Activated naive CD8-positive, alpha-beta T cell treated with anti-CD3 and anti-CD28 coated beads for 36 hours (primary cell): ENCODE measurements at regions not wholly inside any gene's neighbourhood (a gene's known extent, or its start where the extent isn't known, plus 50 kb on each side); places are given as distances from the start of the nearest gene placed in this dataset.

Experiments used
- DNase-seq: peaks from one replicate; pipeline ENCODE4 v3.0.0; 2021
- H3K27ac Mint-ChIP-seq: one replicate; pipeline ENCODE4 v1.8.0; 2022; ENCODE audit warnings: mild to moderate bottlenecking, moderate library complexity, mixed read lengths
- H3K27me3 Mint-ChIP-seq: one replicate; pipeline ENCODE4 v1.8.0; 2022; ENCODE audit warnings: mild to moderate bottlenecking, mixed read lengths
- H3K36me3 Mint-ChIP-seq: one replicate; pipeline ENCODE4 v1.8.0; 2021; ENCODE audit warnings: mild to moderate bottlenecking, mixed read lengths
- H3K4me1 Mint-ChIP-seq: one replicate; pipeline ENCODE4 v1.8.0; 2021; ENCODE audit warnings: mixed read lengths
- H3K4me3 Mint-ChIP-seq: one replicate; pipeline ENCODE4 v1.8.0; 2022; ENCODE audit warnings: mild to moderate bottlenecking, moderate library complexity, mixed read lengths
- H3K9me3 Mint-ChIP-seq: one replicate; pipeline ENCODE4 v1.8.0; 2022; ENCODE audit warnings: mixed read lengths

- H3K9me3 Mint-ChIP-seq = peaks cover 6% of the 10 kb centered on the region
- no peaks in the 10 kb centered on the region for H3K36me3 Mint-ChIP-seq
- no peak overlapping the region for H3K27ac Mint-ChIP-seq
- no peaks in the 10 kb centered on the region for H3K4me1 Mint-ChIP-seq
- DNase-seq = no peak
- no peaks in the 10 kb centered on the region for H3K27me3 Mint-ChIP-seq
- H3K4me3 Mint-ChIP-seq = no peak overlapping the region
These were observed 665.5 kb upstream of the CNTNAP5 start for GRCh38 chr2:123359636-123360035.

GRCh38 chr2:123362671-123363440 is 662.2 kb upstream of the CNTNAP5 start:
- DNase-seq = no peak
- H3K4me3 Mint-ChIP-seq = no peak overlapping the region
- H3K9me3 Mint-ChIP-seq = peaks cover 6% of the 10 kb centered on the region
- H3K4me1 Mint-ChIP-seq = no peaks in the 10 kb centered on the region
- no peaks in the 10 kb centered on the region for H3K36me3 Mint-ChIP-seq
- no peaks in the 10 kb centered on the region for H3K27me3 Mint-ChIP-seq
- no peak overlapping the region for H3K27ac Mint-ChIP-seq

DNA sequence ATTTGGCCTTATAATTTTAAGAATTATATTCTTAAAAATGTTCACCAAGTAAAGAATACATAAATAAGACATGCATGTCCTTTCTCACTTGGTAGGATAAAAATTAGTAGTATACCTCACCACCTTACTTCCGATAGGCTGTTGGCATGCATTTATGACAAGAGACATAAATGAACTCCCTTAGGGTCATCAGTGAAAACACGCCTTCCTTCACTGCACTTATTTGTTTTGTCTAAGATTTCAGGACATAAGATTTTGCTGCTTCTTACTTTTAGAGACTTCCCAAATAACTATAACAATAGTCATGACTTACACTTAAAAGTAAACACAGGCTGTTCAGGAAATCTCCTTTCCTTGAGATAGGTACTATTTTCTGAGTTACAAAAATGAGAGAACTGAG is 661.3 kb upstream of the CNTNAP5 start:
- Mint-ChIP-seq H3K36me3 (no peaks in the 10 kb centered on the region), H3K9me3 (peaks cover 6% of the 10 kb centered on the region), H3K4me3 (no peak overlapping the region), H3K27me3 (no peaks in the 10 kb centered on the region), H3K4me1 (no peaks in the 10 kb centered on the region), H3K27ac (no peak overlapping the region)
- DNase-seq = no peak

- H3K36me3 Mint-ChIP-seq = no peaks in the 10 kb centered on the region
- no peak overlapping the region for H3K27ac Mint-ChIP-seq
These were observed 660.7 kb upstream of the CNTNAP5 start for GRCh38 chr2:123364243-123364896.

DNA sequence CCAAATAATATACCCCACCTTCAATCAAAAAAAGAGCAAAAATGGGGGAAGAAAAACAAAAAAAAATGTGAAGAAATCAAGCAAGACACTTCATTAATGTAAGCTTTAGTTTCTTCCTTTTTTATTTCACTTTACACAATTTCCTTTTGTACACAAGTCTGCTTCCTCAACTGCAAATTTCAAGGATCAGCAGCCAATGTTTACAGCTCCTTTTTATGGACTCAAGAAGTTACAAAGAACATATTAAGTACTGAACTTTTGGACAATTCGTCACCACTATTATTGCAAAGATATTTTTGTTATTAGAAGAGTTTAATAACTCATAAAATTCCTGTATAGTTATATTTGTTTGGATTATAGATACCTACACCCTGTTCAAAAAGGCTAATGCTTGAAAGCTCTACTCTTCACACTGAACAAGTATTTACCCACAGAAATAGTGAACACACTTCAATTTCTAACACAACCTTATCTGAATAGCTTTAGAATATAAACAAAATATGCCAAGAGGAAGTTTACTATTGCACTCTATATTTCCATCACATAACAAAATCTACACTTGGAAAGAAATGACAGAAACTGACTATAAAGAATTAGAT is 658.7 kb upstream of the CNTNAP5 start:
- no peaks in the 10 kb centered on the region for H3K4me1 Mint-ChIP-seq
- no peaks in the 10 kb centered on the region for H3K27me3 Mint-ChIP-seq
- H3K27ac Mint-ChIP-seq = no peak overlapping the region
- no peak overlapping the region for H3K4me3 Mint-ChIP-seq
- no peak for DNase-seq
- H3K9me3 Mint-ChIP-seq = peaks cover 14% of the 10 kb centered on the region
- H3K36me3 Mint-ChIP-seq = no peaks in the 10 kb centered on the region

More at GRCh38 chr2:123364243-123364896, 660.7 kb upstream of the CNTNAP5 start:
- DNase-seq = no peak
- no peaks in the 10 kb centered on the region for H3K4me1 Mint-ChIP-seq
- H3K9me3 Mint-ChIP-seq = peaks cover 6% of the 10 kb centered on the region
- H3K27me3 Mint-ChIP-seq = no peaks in the 10 kb centered on the region
- H3K4me3 Mint-ChIP-seq = no peak overlapping the region

DNA sequence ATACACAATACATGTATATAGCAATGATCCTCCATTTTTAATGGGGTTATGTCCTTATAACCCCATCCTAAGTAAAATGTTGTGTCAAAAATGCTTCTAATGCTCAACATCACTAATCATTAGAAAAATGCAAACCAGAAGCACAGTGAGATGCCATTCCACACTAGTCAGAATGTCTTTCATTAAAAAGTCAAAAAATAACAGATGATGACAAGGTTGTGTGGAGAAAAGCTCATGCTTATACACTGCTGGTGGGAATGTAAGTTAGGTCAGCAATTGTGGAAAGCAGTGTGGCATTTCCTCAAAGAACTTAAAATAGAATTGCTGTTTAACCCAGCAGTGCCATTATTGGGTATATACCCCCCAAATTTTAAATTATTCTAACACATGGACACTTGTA is 654.9 kb upstream of the CNTNAP5 start:
- H3K9me3 Mint-ChIP-seq = peaks cover 14% of the 10 kb centered on the region
- H3K27ac Mint-ChIP-seq = no peak overlapping the region
- H3K4me3 Mint-ChIP-seq = no peak overlapping the region
- no peaks in the 10 kb centered on the region for H3K27me3 Mint-ChIP-seq
- no peaks in the 10 kb centered on the region for H3K4me1 Mint-ChIP-seq
- DNase-seq = no peak
- H3K36me3 Mint-ChIP-seq = no peaks in the 10 kb centered on the region

- Mint-ChIP-seq H3K4me1 (no peaks in the 10 kb centered on the region), H3K27me3 (no peaks in the 10 kb centered on the region), H3K9me3 (peaks cover 15% of the 10 kb centered on the region), H3K27ac (no peak overlapping the region), H3K36me3 (no peaks in the 10 kb centered on the region), H3K4me3 (no peak overlapping the region)
- no peak for DNase-seq
These were observed 653.6 kb upstream of the CNTNAP5 start for GRCh38 chr2:123371535-123371934.

DNA sequence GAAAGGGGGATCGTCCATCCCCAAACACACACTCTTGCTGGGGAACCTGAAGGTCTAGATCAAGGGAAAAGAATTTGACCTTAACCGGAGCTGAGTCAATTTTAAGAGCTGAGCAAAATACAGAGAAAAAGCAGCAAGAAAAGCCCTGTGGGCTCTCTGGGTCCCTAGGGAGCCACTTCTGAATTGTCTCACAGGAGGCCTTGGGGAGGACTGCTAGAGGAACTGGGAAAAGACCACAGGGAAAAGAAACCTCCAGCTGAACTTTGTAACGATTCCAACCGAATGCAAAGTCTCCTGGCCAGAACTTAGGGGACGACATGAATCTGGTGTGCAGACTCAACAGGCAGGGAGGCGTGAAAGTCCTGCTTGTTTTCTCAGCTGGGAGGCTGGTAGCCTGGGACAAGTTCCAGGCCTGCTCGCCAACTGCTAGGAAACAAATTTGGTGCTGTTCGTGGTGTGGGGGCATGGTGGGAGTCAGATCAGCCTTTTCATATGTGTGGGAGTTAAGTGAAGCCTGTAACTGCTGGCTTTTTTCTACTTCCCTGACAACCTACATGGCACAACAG is 644.6 kb upstream of the CNTNAP5 start:
- no peak for DNase-seq
- no peak overlapping the region for H3K4me3 Mint-ChIP-seq
- no peaks in the 10 kb centered on the region for H3K4me1 Mint-ChIP-seq
- H3K36me3 Mint-ChIP-seq = no peaks in the 10 kb centered on the region
- no peak overlapping the region for H3K27ac Mint-ChIP-seq
- H3K9me3 Mint-ChIP-seq = peaks cover 24% of the 10 kb centered on the region
- no peaks in the 10 kb centered on the region for H3K27me3 Mint-ChIP-seq

DNA sequence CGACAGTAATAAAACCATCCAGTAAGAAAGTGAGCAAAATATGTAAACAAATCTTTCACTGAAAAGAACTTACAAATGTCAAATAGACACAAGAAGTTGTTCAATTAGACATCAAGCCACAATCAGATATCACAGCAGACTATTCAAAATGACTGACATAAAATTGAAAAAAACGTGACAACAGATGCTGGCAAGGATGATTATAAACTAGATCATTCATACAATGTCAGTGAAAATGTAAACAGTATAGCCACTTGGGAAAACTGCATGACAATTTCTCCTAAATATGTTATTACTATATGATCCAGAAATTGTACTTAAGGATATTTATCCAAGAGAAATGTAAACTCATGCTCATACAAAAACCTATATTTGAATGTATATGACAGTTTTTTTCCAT is 609.4 kb upstream of the CNTNAP5 start:
- DNase-seq = no peak
- H3K4me1 Mint-ChIP-seq = no peaks in the 10 kb centered on the region
- peaks cover 6% of the 10 kb centered on the region for H3K9me3 Mint-ChIP-seq
- no peaks in the 10 kb centered on the region for H3K27me3 Mint-ChIP-seq
- no peaks in the 10 kb centered on the region for H3K36me3 Mint-ChIP-seq
- H3K4me3 Mint-ChIP-seq = no peak overlapping the region
- H3K27ac Mint-ChIP-seq = no peak overlapping the region

- Mint-ChIP-seq H3K9me3 (peaks cover 7% of the 10 kb centered on the region), H3K4me3 (no peak overlapping the region), H3K27me3 (no peaks in the 10 kb centered on the region), H3K4me1 (no peaks in the 10 kb centered on the region), H3K36me3 (no peaks in the 10 kb centered on the region), H3K27ac (no peak overlapping the region)
- no peak for DNase-seq
These were observed 605.1 kb upstream of the CNTNAP5 start for GRCh38 chr2:123419976-123420375.

DNA sequence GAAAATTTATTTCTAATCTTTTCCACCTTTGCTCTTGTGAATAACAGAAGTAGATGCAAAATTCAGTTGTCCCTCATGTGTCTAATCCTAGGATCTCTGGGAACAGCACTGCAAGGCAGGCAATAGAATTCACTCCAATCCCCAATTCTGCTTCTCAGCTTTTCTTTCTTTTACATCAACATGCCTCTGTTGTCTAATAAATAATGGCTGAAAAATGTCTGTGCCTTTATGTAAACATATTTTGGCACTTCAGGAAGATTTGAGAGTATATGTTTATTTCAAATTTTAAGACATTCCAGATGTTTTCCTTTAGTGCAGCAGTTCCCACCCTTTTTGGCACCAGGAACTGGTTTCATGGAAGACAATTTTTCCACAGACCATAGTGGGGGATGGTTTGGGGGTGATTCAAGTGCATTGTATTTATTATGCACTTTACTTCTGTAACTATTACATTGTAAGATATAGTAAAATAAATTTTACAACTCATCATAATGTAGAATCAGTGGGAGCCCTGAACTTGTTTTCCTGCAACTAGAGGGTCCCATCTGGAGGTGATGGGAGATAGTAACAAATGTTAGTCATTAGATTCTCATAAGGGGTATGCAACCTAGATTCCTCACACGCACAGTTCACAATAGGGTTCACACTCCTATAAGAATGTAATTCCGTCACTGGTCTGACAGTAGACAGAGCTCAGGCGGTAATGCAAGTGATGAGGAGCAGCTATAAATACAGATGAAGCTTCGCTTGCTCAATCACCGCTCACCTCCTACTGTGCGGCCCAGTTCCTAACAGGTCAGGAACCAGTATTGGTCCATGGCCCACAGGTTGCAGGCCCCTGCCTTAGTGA is 590.3 kb upstream of the CNTNAP5 start:
- no peaks in the 10 kb centered on the region for H3K4me1 Mint-ChIP-seq
- DNase-seq = no peak
- H3K27me3 Mint-ChIP-seq = no peaks in the 10 kb centered on the region
- H3K4me3 Mint-ChIP-seq = no peak overlapping the region
- peaks cover 2% of the 10 kb centered on the region for H3K9me3 Mint-ChIP-seq
- no peak overlapping the region for H3K27ac Mint-ChIP-seq
- no peaks in the 10 kb centered on the region for H3K36me3 Mint-ChIP-seq

DNA sequence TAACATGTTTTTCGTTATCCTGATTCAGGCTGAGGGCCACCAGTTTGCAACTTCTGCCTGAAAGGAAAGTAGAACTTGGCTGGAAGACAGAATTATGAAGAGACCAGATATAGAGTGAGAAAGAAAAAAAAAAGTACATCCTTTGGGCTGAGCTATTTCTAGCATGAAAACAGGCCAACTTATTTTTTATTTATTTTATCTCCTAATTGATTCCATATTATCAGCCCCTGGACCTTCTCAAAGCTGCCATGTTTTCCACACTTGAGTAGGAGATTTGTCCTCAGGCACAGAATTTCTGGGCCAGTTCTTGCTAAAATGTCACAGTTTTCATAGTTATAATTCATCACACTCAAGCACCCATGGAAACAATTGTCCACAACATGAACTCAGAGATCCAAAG is 586.8 kb upstream of the CNTNAP5 start:
- Mint-ChIP-seq H3K27ac (no peak overlapping the region), H3K4me1 (no peaks in the 10 kb centered on the region), H3K4me3 (no peak overlapping the region), H3K36me3 (no peaks in the 10 kb centered on the region), H3K27me3 (no peaks in the 10 kb centered on the region), H3K9me3 (no peaks in the 10 kb centered on the region)
- no peak for DNase-seq

GRCh38 chr2:123438675-123439074 is 586.4 kb upstream of the CNTNAP5 start:
- Mint-ChIP-seq H3K4me3 (no peak overlapping the region), H3K9me3 (no peaks in the 10 kb centered on the region), H3K36me3 (no peaks in the 10 kb centered on the region), H3K4me1 (no peaks in the 10 kb centered on the region), H3K27me3 (no peaks in the 10 kb centered on the region), H3K27ac (no peak overlapping the region)
- no peak for DNase-seq

- Mint-ChIP-seq H3K27ac (no peak overlapping the region), H3K4me3 (no peak overlapping the region), H3K36me3 (no peaks in the 10 kb centered on the region), H3K27me3 (no peaks in the 10 kb centered on the region), H3K9me3 (peaks cover 12% of the 10 kb centered on the region), H3K4me1 (no peaks in the 10 kb centered on the region)
- no peak for DNase-seq
These were observed 576.3 kb upstream of the CNTNAP5 start for GRCh38 chr2:123448801-123449200.

GRCh38 chr2:123451542-123451941 is 573.5 kb upstream of the CNTNAP5 start:
- Mint-ChIP-seq H3K4me1 (no peaks in the 10 kb centered on the region), H3K36me3 (no peaks in the 10 kb centered on the region), H3K27me3 (no peaks in the 10 kb centered on the region), H3K9me3 (peaks cover 9% of the 10 kb centered on the region), H3K4me3 (no peak overlapping the region), H3K27ac (no peak overlapping the region)
- DNase-seq = no peak
